GM19239 (cell line): ENCODE measurements at regions not wholly inside any gene's neighbourhood (a gene's known extent, or its start where the extent isn't known, plus 50 kb on each side); places are given as distances from the start of the nearest gene placed in this dataset.

Experiments
- DNase-seq: peaks from one replicate; pipeline ENCODE4 v3.0.0; 2011; ENCODE audit warnings: low spot score; ENCODE audit not compliant: insufficient read length
- FAIRE-seq: peaks from 2 replicates; lab custom pipeline; 2011; peaks lifted over from hg19 to GRCh38; lab: Jason Lieb, UNC

DNA sequence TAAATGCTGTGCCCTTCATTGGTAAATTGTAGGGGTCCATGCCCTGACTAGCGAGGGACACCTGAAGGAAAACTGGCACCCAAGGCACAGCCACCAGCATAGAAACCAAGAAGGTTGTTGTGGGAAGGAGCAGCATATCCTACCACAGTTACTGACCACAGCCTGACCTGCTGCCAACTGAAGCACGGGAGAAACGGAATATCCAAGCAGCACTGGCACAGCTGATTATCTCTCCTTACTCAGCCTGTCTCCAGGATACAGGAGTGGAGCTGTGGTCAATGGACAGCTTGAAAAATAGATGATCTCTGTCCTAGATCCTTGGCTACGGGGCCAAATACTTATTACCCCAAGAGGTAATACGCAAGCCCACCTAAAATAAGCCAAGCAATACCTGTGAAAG, 164.5 kb downstream of the ATPSCKMT start:
- no peak for DNase-seq
- FAIRE-seq = no peak

DNA sequence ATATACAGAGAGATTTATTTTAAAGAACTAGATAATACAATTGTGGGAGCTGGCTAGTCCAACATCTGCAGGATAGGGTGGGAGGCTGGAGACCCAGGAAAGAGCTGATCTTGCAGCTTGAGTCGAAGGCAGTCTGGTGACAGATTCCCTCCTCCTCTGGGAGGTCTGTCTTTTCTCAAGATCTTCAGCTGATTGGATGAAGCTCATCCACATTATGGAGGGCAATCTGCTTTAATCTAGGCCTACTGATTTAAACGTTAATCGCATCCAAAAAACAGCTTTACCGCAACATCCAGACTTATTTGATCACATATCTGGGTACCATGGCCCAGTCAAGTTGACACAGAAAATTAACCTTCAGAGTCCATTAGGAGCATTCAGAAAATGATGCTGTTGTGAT, 168.1 kb downstream of the ATPSCKMT start:
- DNase-seq (no peak), FAIRE-seq (no peak)

DNA sequence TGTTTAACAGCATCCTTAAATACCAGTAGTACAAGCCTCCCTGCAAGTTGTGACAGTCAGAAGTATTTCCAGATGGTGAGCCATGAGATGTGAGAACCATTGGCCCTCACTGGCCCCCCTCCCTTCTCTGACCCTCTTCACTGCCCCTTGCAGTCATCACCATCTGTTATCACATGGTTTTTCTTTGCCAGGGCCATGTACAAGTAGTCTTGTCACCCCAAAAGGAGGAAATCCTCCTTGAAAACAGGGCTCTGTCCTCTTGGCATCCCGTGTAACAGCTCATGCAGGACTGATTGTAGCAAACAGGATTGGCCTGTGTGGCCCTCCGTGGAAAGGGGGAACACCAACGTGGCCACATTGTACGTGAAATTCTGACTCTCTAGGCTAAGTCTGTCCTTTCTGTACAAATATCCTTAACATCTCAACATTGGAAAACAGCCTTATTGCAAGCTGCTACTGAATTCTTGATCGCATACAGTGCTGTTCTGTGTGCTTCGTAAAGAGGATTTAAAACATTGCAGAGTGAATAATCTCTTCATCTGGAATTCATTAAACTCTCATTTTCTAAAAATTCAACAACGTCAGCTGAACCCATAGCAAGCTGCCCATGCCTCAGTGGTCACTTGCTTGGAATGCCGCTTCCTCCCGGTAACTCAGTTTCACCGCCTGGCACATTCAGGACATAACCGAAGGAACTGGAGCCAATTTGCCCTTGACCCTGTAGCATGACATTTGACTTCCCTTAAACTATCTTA, 171.7 kb downstream of the ATPSCKMT start:
- FAIRE-seq (no peak), DNase-seq (no peak)

DNA sequence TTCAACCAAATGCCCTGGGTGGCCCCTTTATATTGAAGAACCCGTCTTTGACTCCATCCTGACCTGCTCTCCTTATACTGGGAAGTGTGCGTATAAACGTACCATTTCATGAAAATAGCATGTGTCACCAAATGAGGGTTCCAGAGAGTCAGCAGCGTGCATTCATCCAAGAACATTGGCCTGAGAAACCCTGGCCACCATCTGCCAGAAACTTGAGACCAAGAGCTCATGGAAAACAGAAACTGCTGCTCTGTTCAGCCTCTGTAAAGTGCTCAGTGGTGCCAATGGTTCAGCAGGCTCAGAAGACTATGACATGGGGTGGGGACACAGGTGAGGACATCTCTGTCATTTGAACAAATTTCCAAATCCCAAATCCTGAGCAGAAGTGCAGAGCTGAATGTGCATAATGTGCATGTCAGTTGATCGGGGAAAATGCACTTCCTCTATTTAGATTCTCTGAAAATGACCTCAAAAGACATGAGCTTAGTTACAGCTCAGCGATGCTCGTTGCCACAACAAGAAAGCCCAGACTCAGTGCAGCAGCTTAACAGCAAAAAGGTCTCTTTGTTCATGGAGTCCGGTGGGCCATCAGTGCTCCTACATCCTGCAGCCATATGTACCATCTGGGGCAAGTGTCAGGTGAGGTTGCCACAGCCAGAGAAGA, 176.1 kb downstream of the ATPSCKMT start:
- FAIRE-seq = no peak
- DNase-seq = no peak

DNA sequence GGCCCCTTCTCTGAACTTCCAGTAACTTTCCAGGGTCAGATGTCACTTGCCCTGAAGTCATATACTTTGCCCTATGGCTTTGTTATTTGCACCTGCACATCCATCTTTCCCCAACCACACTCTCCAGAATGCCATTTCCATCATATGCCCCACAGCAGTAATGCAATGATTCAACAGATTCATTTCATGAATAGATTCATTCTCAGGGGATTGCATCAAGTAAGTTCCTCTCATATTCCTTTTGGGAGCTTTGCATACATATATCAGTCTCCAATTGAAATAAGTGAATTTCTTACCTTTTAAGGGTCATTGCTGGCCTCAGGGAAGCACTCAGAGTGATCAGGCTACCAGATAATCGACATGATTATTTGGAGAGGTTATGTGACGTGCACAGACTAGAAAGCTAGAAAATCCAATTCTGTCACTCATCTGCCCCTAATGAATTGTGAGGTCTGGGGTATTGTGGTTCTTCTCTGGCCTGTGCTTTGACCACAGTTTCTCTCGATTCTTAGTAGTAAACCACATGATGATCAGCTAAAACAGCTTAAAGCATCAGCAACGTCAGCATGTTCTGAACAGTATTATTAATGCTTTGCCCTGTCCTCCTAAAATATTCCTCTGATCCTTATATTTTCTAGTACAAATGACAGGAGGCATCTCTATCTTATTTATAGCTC, 179.9 kb downstream of the ATPSCKMT start:
- FAIRE-seq (no peak), DNase-seq (no peak)

DNA sequence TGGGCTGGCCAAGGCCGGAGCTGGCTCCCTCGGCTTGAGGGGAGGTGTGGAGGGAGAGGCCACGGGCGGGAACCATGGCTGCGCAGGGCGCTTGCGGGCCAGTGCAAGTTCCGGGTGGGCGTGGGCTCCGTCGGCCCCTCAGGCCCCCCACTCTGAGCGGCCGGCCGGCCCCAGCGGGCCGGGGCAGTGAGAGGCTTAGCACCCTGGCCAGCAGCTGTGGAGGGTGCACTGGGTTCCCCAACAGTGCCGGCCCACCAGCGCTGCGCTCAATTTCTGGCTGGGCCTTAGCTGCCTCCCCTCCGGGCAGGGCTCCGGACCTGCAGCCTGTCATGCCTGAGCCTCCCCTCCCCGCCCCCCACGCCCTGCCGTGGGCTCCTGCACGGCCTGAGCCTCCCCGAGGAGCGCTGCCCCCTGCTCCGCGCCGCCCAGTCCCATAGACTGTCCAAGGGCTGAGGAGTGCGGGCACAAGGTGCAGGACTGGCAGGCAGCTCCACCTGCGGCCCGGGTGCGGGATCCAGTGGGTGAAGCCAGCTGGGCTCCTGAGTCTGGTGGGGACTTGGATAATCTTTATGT, 184.2 kb downstream of the ATPSCKMT start:
- no peak for FAIRE-seq
- no peak for DNase-seq

DNA sequence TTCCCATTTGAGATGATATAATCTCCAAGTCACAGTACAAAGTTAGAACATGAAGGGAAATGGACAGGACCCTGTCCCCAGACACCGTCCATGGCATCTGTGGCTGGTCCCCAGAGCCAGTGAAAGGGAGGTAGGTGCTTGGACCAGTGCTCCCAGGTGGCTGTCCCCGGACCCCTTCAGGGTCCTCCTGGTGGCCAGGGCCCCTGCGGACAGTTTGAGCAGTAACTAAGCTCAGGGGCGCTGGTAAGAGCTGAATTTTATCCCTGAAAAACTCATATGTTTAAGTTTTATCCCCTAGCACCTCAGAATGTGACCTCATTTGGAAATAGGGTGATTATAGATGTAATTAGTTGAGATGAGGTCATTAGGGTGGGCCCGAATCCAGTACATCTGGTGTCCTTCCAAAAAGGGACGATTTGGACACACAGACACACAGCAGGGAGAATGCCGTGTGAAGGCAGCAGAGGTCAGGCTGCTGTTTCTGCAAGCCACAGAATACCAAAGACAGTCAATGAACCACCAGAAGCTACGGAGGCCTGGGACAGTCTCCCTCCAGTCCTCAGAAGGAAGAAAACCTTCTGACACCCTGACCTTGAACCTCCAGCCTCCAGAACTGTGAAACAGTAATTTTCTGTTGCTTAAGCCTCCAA, 185.0 kb downstream of the ATPSCKMT start:
- no peak for FAIRE-seq

DNA sequence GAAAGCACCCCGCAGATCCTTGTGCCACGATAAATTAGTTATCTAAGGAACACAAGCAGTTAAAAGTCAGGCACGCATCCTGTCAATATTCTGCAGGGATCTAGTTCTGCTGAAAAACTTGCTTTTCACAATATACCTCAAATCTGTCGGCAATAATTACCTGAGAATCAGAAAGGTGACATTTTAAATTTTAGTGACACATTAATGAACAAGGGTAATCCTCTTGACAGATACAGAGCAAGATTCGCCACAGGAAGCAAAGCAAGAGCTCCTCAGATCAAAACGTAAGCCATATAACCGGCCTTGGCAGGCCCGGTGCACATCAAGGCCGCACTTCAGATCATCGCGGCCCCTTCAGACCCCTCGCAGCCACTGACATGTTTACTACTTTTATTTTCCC, 185.7 kb downstream of the ATPSCKMT start:
- DNase-seq (no peak), FAIRE-seq (no peak)

More for the DNA sequence above, 185.0 kb downstream of the ATPSCKMT start:
- no peak for DNase-seq

DNA sequence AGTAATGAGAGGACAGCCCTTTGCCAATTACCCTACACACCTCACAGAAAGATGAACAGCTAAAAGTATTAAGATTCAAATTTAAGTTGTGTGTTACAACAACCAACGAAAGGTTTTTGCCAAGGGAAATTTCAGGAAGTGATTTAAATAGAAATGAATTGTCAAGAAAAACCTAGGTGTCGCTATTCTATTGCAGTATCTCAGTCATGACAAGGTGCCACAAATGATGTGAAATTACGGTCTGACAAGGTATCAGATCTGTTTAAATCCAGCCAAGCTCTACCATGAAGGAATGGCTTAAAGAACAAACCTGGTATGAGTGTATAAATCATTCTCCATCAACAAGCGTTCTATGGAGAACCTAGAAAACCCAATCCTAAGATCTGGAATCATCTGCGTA, 189.7 kb downstream of the ATPSCKMT start:
- no peak for FAIRE-seq
- no peak for DNase-seq

DNA sequence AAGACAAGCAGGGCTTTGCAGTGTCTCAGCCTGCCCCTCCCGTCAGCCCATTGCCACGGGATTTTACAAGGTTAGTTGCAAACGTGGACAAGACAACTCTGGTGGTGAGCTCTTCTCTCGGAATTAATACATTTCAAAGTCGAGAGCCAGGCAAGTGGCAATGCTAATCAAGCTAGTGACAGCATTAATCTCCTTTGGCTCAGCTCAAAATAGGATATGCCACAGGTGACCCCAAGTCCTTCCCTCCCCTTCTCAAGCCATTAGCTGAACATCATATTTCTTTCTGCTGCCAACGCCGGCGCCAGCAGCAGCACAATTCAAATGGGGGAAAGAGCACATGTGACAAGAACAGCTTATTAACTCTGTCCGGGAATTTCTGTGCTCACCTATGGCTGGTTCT, 190.1 kb downstream of the ATPSCKMT start:
- no peak for FAIRE-seq
- DNase-seq = peak; percentile 23

DNA sequence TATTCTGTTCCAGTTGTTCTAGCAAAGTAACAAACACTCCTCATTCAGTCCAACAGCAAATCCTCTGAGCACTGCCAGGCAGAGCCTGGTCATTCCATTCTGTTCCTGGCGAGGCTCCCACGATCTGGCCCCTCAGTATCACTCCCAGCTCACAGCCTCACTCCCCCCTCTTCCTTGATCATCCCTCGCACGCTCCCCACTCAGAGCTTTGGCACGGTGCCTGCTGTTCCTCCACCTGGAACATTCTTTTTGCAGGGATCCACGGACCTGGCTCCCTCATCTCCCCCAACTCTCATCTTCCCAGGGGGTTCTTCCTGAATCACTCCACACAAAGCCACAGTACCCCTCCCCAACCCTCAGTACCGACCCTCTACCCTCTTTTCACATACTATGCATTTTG, 192.3 kb downstream of the ATPSCKMT start:
- no peak for FAIRE-seq
- DNase-seq = no peak

DNA sequence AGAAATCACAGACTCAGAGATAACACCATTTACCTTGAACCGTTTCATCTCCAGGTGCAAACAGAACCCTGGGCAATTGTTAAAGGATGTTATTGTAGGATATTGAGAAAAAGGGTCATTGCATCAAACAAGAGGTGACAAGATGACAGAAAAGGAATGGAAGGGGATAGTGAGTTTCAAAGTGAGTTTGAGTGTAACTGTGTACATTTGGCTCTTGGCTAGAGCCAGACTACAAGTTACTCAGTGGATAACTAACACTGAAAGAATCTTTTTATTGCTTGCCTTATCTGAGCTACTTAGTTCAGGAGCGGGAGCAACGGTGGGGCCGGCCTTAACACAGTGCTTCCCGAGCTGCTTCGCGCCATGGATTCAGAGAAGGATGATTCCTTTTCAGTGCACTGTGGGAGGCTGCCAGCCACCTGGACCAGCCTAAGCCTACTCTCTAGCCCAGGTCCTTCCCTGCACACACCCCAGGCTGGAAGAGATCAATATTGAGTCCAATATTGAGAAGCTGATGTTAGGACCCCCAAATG, 193.4 kb downstream of the ATPSCKMT start:
- FAIRE-seq = no peak

DNA sequence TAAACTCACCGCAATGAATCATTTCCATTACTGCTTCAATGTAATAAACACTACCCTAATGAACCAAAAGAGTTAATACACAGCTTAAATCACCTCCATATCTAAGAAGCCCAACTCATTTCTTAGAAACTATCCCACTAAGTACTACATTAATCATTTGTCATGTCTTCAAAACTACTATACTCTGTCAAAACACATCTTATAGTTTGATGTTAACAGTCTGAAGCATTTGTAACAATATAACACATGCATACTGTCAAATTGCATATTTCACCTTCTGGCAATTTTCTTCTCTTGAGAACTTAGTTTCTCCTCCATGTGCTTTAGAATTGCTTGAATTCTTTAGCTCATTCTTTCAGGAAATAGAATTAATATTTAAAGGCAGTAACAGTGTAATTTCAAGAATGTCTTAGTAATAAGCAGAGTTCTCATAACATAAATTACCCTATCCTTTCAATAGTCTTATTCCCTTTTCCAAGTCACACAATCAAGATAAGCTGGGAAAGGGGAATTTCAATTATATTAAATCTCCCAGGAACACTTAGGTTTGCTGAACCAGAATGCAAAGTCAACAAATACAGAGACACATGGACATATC, 199.7 kb downstream of the ATPSCKMT start:
- FAIRE-seq (no peak), DNase-seq (no peak)

More for the DNA sequence above, 193.4 kb downstream of the ATPSCKMT start:
- DNase-seq = no peak

DNA sequence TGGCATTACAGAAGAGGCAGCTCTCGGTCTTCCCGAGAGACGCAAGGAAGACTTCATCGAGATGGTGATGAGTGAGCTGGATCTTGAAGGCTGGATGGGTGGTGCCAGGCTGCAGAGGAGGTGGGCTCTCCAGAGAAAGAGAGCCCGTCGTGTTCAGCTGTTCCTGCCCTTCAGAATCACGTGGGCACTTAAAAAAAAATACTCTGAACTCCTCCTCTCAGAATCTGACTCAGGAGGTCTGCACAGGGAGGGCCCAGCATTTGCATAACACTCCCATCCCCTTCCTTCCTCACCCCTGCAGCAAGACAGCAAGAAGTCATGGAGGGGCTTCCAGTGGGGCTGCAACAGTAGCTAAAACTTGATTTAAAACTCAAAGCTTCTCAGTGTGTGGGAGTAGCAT, 203.0 kb downstream of the ATPSCKMT start:
- FAIRE-seq (no peak), DNase-seq (no peak)

DNA sequence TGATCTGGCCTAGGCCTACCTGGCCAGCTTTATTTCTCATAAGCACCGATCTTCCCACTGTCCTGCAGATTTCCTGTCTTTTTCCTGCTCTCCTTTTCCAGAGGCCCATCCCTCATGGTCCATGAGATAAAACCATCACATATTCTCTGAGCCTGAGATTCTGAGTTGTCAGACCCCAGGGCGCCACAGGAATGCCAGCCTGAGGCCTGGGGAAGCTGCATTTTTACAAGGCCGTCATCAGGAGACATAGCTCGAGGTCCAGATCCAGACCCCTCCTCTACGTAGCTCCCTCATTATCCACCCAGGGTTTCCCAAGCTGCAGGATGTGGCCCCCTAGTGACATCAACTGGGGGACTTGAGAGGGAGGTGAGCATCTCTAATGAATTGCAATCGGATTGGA, 204.3 kb downstream of the ATPSCKMT start:
- DNase-seq (no peak), FAIRE-seq (no peak)

DNA sequence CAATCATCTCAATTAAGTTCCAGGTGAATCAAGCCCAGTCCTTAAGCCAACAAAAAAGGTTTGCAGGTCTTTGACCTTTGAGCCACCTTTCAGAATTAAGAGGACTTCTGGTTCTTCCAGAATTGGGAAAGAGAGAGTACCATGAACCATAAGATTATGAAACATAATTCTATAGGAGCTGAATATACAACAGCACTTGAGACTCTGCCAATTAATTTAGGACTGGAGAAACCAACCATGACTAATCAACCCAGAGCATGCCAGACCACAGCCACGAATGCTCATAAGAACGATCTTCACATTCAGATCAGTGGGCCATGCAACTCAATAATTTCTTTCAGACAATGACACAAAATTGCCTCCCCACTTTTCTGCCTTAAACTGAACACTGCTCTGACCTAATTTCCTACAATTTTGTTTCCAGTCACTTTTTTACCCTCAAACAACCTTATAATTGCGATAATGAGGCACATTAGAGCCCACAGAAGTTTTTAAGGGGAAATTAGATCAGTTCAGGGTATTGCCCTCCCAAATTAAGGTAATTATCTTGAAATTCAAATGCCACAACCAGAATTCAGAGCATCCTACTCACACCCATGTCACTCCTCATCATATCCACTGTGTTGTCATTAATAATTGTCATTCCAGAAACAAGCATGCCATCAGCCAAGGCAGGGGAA, 213.4 kb downstream of the ATPSCKMT start:
- no peak for FAIRE-seq

DNA sequence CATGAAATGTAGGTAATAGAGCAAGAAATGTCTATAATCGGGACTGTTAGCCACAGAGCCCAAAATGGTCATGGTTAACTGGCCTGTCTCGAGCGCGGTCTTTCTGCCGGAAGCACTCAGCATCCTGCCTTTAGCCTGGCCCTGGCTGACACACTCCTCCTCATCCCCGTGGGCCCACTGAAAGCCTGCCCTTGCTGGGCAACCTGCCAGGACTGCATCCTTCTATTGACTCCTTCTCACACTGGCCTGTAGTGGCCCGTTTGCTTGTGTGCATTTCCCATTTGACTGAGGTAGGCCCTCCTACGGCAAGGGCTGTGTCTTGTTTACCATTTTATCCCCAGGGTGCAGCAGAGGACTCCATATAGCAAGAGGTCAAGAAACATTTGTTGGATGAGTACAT, 215.7 kb downstream of the ATPSCKMT start:
- FAIRE-seq (no peak), DNase-seq (no peak)

More for the DNA sequence above, 213.4 kb downstream of the ATPSCKMT start:
- no peak for DNase-seq

DNA sequence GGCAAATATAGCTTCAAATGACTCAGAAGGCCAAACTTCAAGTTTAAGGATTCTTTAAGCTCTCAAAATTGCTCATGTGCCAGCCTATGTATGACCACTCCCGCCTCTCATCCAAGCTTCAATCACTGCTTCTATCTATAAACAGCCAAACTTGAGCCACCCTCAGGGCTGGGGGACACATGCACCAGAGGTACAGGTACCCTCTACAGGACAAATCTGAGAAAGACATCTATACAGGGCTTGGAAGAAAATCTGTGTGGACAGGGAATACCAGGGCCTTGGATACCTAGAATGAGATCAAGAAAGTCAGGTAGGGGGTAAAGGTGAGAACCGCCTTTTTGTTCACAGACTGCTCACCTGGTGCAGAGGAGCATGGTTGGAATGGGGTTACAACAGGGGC, 217.9 kb downstream of the ATPSCKMT start:
- DNase-seq (no peak), FAIRE-seq (no peak)

DNA sequence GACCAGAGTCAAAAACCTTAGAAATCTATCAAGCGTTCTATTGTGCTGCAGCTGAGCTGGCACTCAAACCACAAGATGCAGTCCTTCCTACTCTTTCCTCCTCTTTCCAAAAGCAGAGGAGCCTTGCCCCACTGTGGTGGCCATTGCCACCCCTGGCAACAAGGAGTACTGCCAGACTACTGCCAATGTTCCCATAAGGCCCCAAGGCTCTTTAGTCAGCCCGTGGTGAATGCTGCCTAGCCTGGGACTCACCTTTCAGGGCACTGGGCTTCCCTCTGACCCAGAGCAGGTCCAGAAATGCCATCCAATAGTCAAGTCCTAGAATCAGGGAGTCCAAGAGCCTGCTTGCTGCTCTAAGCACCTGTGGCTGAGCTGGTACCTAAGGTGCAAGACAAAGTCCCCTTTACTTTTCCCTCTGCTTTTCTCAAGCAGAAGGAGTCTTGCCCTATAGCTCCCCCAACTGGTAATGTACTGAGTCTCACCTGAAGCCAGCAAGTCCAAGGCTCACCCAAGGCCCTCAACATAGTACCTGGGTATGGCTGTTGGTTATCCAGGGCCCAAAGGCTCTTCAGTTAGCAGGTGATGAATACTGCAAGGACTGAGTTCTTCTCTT, 219.4 kb downstream of the ATPSCKMT start:
- DNase-seq (no peak), FAIRE-seq (no peak)
